HepG2 (cell line): ENCODE measurements at regions not wholly inside any gene's neighbourhood (a gene's known extent, or its start where the extent isn't known, plus 50 kb on each side); places are given as distances from the start of the nearest gene placed in this dataset.

Experiments used
- ATAC-seq: fragments of 200-7000 bp; cut with Tn5 transposase; 3 replicates; pipeline ENCODE4 v1.9.1; 2020; ENCODE audit warnings: mild to moderate bottlenecking, moderate library complexity
- BruUV-seq: library from RNA; stranded (reverse); fragments of 400-500 nt; replicated peaks from 2 replicates; lab custom pipeline; 2021; lab: Mats Ljungman, UMichigan
- CTCF ChIA-PET: fragments of 300-600 bp; formaldehyde crosslinking; extraction: SDS; loops from one replicate; lab custom pipeline; 2021; ENCODE audit warnings: low total read pairs, inconsistent platforms, low intra/inter-chr PET ratio; lab: Yijun Ruan, JAX
- POLR2A ChIA-PET: fragments of 350-600 bp; sonication (Branson Sonifier 250); formaldehyde crosslinking; loops from one replicate; lab custom pipeline; 2020; ENCODE audit warnings: antibody characterized with exemption, inconsistent platforms; lab: Yijun Ruan, JAX
- DNase-seq: peaks from one replicate; pipeline ENCODE4 v3.0.0-alpha.2; 2015; ENCODE audit warnings: low spot score
- FAIRE-seq: peaks from 3 replicates; lab custom pipeline; 2011; peaks lifted over from hg19 to GRCh38; lab: Jason Lieb, UNC
- H2AFZ ChIP-seq: one replicate; pipeline ENCODE4 v1.6.1; 2011; ENCODE audit warnings: low read length, inconsistent platforms
- H3K27ac ChIP-seq: fragments of 300-600 bp; 3 replicates; pipeline ENCODE4 v1.8.0; 2011; ENCODE audit warnings: mixed run types, mild to moderate bottlenecking, mixed read lengths, low read length, inconsistent platforms; ENCODE audit not compliant: insufficient read depth; ENCODE audit errors: extremely low read length
- H3K27me3 ChIP-seq, 2 experiments: fragments of 200-600 bp in 1 of 2; 2 replicates in 1 of 2; 3 replicates in 1 of 2; pipeline versions ENCODE4 v1.6.0 to v1.8.0; 2011; ENCODE audit warnings: low read length in 2 of 2, mild to moderate bottlenecking in 2 of 2, moderate library complexity in 2 of 2, inconsistent platforms in 1 of 2; ENCODE audit not compliant: insufficient read depth in 2 of 2, control insufficient read depth in 1 of 2
- H3K36me3 ChIP-seq, 2 experiments: fragments of 200-600 bp in 1 of 2; replicated peaks in 1 of 2; 2 replicates in 1 of 2; 3 replicates in 1 of 2; pipeline versions ENCODE4 v1.5.1 to v1.8.0; 2011; ENCODE audit warnings: low read length in 2 of 2, inconsistent platforms in 1 of 2; ENCODE audit not compliant: insufficient read depth in 2 of 2, control insufficient read depth in 1 of 2
- H3K4me1 ChIP-seq: 2 replicates; pipeline ENCODE4 v1.5.1; 2012; ENCODE audit warnings: low read length, inconsistent platforms; ENCODE audit not compliant: insufficient read depth
- H3K4me2 ChIP-seq: 2 replicates; pipeline ENCODE4 v1.6.0; 2011; ENCODE audit warnings: low read depth, low read length, inconsistent platforms
- H3K4me3 ChIP-seq, 3 experiments: fragments of 200-600 bp in 1 of 3; sonication (generic), shearing (Covaris generic) in 1 of 3; replicated peaks in 1 of 3; 2 replicates each; pipeline ENCODE4 v1.5.1; 2011 to 2016; ENCODE audit warnings: low read length in 3 of 3, inconsistent platforms in 2 of 3, low read depth in 2 of 3, mild to moderate bottlenecking in 2 of 3, control low read depth in 1 of 3, mixed read lengths in 1 of 3; ENCODE audit not compliant: insufficient read depth in 1 of 3
- H3K79me2 ChIP-seq: one replicate; pipeline ENCODE4 v1.6.1; 2011; ENCODE audit warnings: low read length, inconsistent platforms; ENCODE audit not compliant: insufficient read depth
- H3K9ac ChIP-seq: 2 replicates; pipeline ENCODE4 v1.6.0; 2011; ENCODE audit warnings: mild to moderate bottlenecking, low read depth, low read length, inconsistent platforms; ENCODE audit not compliant: insufficient read depth
- H3K9me3 ChIP-seq: 2 replicates; pipeline ENCODE4 v1.5.1; 2012; ENCODE audit warnings: mild to moderate bottlenecking, low read length
- H4K20me1 ChIP-seq: 2 replicates; pipeline ENCODE4 v1.6.0; 2011; ENCODE audit warnings: inconsistent platforms, mild to moderate bottlenecking, low read length, moderate library complexity; ENCODE audit not compliant: insufficient read depth
- ATF5 ChIP-seq: sonication (generic); formaldehyde crosslinking; IDR thresholded peaks from 2 replicates; pipeline ENCODE4 v1.4.0; 2020; ENCODE audit warnings: mild to moderate bottlenecking, low read depth, missing genetic modification reagents
- E2F5 ChIP-seq: sonication (generic); formaldehyde crosslinking; conservative IDR thresholded peaks from 2 replicates; pipeline ENCODE4 v1.4.0; 2020; ENCODE audit warnings: missing genetic modification reagents
- ETV5 ChIP-seq: IDR thresholded peaks from 2 replicates; pipeline ENCODE4 v1.6.1; 2018; ENCODE audit warnings: missing biosample characterization, missing genetic modification reagents, inconsistent platforms, borderline replicate concordance
- LCORL ChIP-seq, 2 experiments: fragments of 450-650 bp in 1 of 2; sonication (generic) in 1 of 2; formaldehyde crosslinking in 1 of 2; IDR thresholded peaks; 2 replicates each; pipeline versions ENCODE4 v1.5.0 to v1.6.1; 2017 to 2020; ENCODE audit warnings: antibody characterized with exemption in 1 of 2, missing genetic modification reagents in 1 of 2
- MLXIP ChIP-seq: sonication (generic); formaldehyde crosslinking; IDR thresholded peaks from 2 replicates; pipeline ENCODE4 v1.9.0; 2021; ENCODE audit warnings: missing genetic modification reagents, borderline replicate concordance
- MTERF4 ChIP-seq: sonication (generic); formaldehyde crosslinking; IDR thresholded peaks from 2 replicates; pipeline ENCODE4 v1.8.0; 2023; ENCODE audit warnings: mild to moderate bottlenecking, missing genetic modification reagents
- PHB2 ChIP-seq: fragments of 450-650 bp; IDR thresholded peaks from 2 replicates; pipeline ENCODE4 v1.6.1; 2018; ENCODE audit not compliant: partially characterized antibody
- SNAI1 ChIP-seq: sonication (generic); formaldehyde crosslinking; IDR thresholded peaks from 2 replicates; pipeline ENCODE4 v1.5.0; 2020; ENCODE audit warnings: mild to moderate bottlenecking, missing genetic modification reagents, borderline replicate concordance
- TAF15 ChIP-seq: fragments of 200-400 bp; formaldehyde crosslinking; IDR thresholded peaks from one replicate; pipeline ENCODE4 v1.6.1; 2018; ENCODE audit warnings: mild to moderate bottlenecking, low read depth, low read length; ENCODE audit not compliant: poor library complexity, severe bottlenecking
- ZFP37 ChIP-seq: sonication (generic); formaldehyde crosslinking; IDR thresholded peaks from 2 replicates; pipeline ENCODE4 v1.4.0; 2020; ENCODE audit warnings: missing genetic modification reagents, borderline replicate concordance
- ZNF260 ChIP-seq: sonication (generic); formaldehyde crosslinking; IDR thresholded peaks from 2 replicates; pipeline ENCODE4 v1.4.0; 2020; ENCODE audit warnings: missing genetic modification reagents, low read depth, mild to moderate bottlenecking, borderline replicate concordance
- ZNF441 ChIP-seq: sonication (generic); formaldehyde crosslinking; IDR thresholded peaks from 2 replicates; pipeline ENCODE4 v1.7.0; 2021; ENCODE audit warnings: missing genetic modification reagents, borderline replicate concordance
- ZNF780A ChIP-seq: sonication (generic); formaldehyde crosslinking; IDR thresholded peaks from 2 replicates; pipeline ENCODE4 v1.8.0; 2022; ENCODE audit warnings: mild to moderate bottlenecking, missing genetic modification reagents, moderate library complexity
- WGBS: methylation state at CpG from one replicate; pipeline ENCODE4 v1.1.6; 2017; ENCODE audit warnings: low lambda C conversion rate; 5-methylcytosine and 5-hydroxymethylcytosine counted together
- in situ Hi-C: cut with HindIII; loops from 2 replicates; pipeline ENCODE4 v1.10.0; 2017; ENCODE audit warnings: low pct_unique_long_range_greater_than_20kb; ENCODE audit not compliant: extremely low pct_ligation_motif_present
- intact Hi-C: fragments of 100-400 bp; cut with micrococcal nuclease; formaldehyde crosslinking; loops from one replicate; pipeline ENCODE4 v1.10.0; 2022; ENCODE audit not compliant: unreplicated experiment

- ChIA-PET CTCF (no interaction called here), POLR2A (no interaction called here)
- H3K27me3 ChIP-seq: no peaks in the 10 kb centered on the region
- no TSS peak for BruUV-seq
- no peak overlapping the region for H3K4me3 ChIP-seq
- ATAC-seq: no peak
- H3K79me2 ChIP-seq: no peaks in the 10 kb centered on the region
- H3K36me3 ChIP-seq: no peaks in the 10 kb centered on the region
- H3K27ac ChIP-seq: no peak overlapping the region
- no peak overlapping the region for H3K4me2 ChIP-seq
- DNase-seq: no peak
- peaks cover 3% of the 10 kb centered on the region; the same call in 1 of the 2 replicates for H3K9me3 ChIP-seq
- H2AFZ ChIP-seq: no peak overlapping the region
- intact Hi-C loops (no loop called here), in situ Hi-C loops (no loop called here)
- no peak for TF ChIP-seq ZFP37 (CRISPR knock-in tag)
- WGBS: 38% methylated on average over 4 of the region's 4 CpGs
- no peaks in the 10 kb centered on the region for H3K4me1 ChIP-seq
- FAIRE-seq: no peak
- no peak overlapping the region for H3K9ac ChIP-seq
- no peaks in the 10 kb centered on the region for H4K20me1 ChIP-seq
These were observed 95.3 kb upstream of the FANCL start for GRCh38 chr2:58336416-58336815.

- H3K9me3 ChIP-seq: no peaks in the 10 kb centered on the region
- no peak overlapping the region for H3K27ac ChIP-seq
- H3K27me3 ChIP-seq: no peaks in the 10 kb centered on the region
- ChIA-PET CTCF (no interaction called here), POLR2A (no interaction called here)
- no TSS peak for BruUV-seq
- H3K9ac ChIP-seq: no peak overlapping the region
- intact Hi-C loops (no loop called here), in situ Hi-C loops (no loop called here)
- H3K4me2 ChIP-seq: no peak overlapping the region
- H3K4me3 ChIP-seq: no peak overlapping the region
- H3K4me1 ChIP-seq: no peaks in the 10 kb centered on the region
- 9% methylated on average over 5 of the region's 5 CpGs for WGBS
- H3K36me3 ChIP-seq: no peaks in the 10 kb centered on the region
- ATAC-seq: no peak
- no peak for DNase-seq
- no peaks in the 10 kb centered on the region for H3K79me2 ChIP-seq
- no peaks in the 10 kb centered on the region for H4K20me1 ChIP-seq
- H2AFZ ChIP-seq: no peak overlapping the region
- FAIRE-seq: no peak
- TF ChIP-seq ZNF441 (no peak), ETV5 (no peak), TAF15 (no peak), SNAI1 (CRISPR knock-in tag) (no peak), LCORL (IDR thresholded peaks at IDR 0.05) (no peak), LCORL (CRISPR knock-in tag; IDR thresholded peaks at IDR 0.05) (no peak), MLXIP (no peak), ZNF780A (no peak), PHB2 (no peak), ATF5 (CRISPR knock-in tag) (no peak), E2F5 (CRISPR knock-in tag) (no peak), MTERF4 (CRISPR knock-in tag) (no peak), ZNF260 (no peak)
These were observed 93.3 kb upstream of the FANCL start for GRCh38 chr2:58334414-58334813.
